WTC11 (cell line): ENCODE measurements at regions not wholly inside any gene's neighbourhood (a gene's known extent, or its start where the extent isn't known, plus 50 kb on each side); places are given as distances from the start of the nearest gene placed in this dataset.

Experiments used
- CTCF ChIP-seq: fragments of 200-600 bp; IDR thresholded peaks from 2 replicates; pipeline ENCODE4 v1.8.0; 2022; ENCODE audit warnings: antibody characterized with exemption
- E2F1 ChIP-seq: sonication (generic); formaldehyde crosslinking; IDR thresholded peaks from 2 replicates; pipeline ENCODE4 v1.8.0; 2022; ENCODE audit warnings: mild to moderate bottlenecking, missing genetic modification reagents
- ERG ChIP-seq: fragments of 250-450 bp; sonication (Bioruptor Pico); IDR thresholded peaks from 2 replicates; pipeline ENCODE4 v1.8.0; 2021; ENCODE audit warnings: mild to moderate bottlenecking
- JUN ChIP-seq: sonication (generic); formaldehyde crosslinking; IDR thresholded peaks from 2 replicates; pipeline ENCODE4 v1.8.0; 2023; ENCODE audit warnings: mild to moderate bottlenecking, missing genetic modification reagents
- KAT7 ChIP-seq: sonication (generic); formaldehyde crosslinking; IDR thresholded peaks from 2 replicates; pipeline ENCODE4 v1.8.1; 2023; ENCODE audit warnings: missing genetic modification reagents, mild to moderate bottlenecking, borderline replicate concordance
- MLX ChIP-seq: sonication (generic); formaldehyde crosslinking; IDR thresholded peaks from 2 replicates; pipeline ENCODE4 v1.8.1; 2023; ENCODE audit warnings: mild to moderate bottlenecking, missing genetic modification reagents, moderate library complexity
- MYBL2 ChIP-seq: sonication (generic); formaldehyde crosslinking; IDR thresholded peaks from 2 replicates; pipeline ENCODE4 v1.8.1; 2023; ENCODE audit warnings: mild to moderate bottlenecking, moderate library complexity, missing genetic modification reagents
- NFYB ChIP-seq: sonication (generic); formaldehyde crosslinking; conservative IDR thresholded peaks from 2 replicates; pipeline ENCODE4 v1.8.0; 2022; ENCODE audit warnings: low read depth, missing genetic modification reagents
- PREB ChIP-seq: sonication (generic); formaldehyde crosslinking; IDR thresholded peaks from 2 replicates; pipeline ENCODE4 v1.8.1; 2022; ENCODE audit warnings: mild to moderate bottlenecking, missing genetic modification reagents, moderate library complexity, borderline replicate concordance
- ZBTB21 ChIP-seq: sonication (generic); formaldehyde crosslinking; IDR thresholded peaks from 2 replicates; pipeline ENCODE4 v1.8.1; 2023; ENCODE audit warnings: mild to moderate bottlenecking, missing genetic modification reagents, borderline replicate concordance
- ZNF138 ChIP-seq: sonication (generic); formaldehyde crosslinking; conservative IDR thresholded peaks from 2 replicates; pipeline ENCODE4 v1.8.1; 2022; ENCODE audit warnings: mild to moderate bottlenecking, moderate library complexity, missing genetic modification reagents
- ZNF232 ChIP-seq: sonication (generic); formaldehyde crosslinking; IDR thresholded peaks from 2 replicates; pipeline ENCODE4 v1.8.0; 2022; ENCODE audit warnings: mild to moderate bottlenecking, missing genetic modification reagents
- ZSCAN18 ChIP-seq: fragments of 250-450 bp; sonication (Bioruptor Pico); IDR thresholded peaks from 2 replicates; pipeline ENCODE4 v2.1.2; 2022; ENCODE audit warnings: mild to moderate bottlenecking, moderate library complexity

GRCh38 chr5:69010476-69010875 lies 83.3 kb upstream of the SLC30A5 start:
- TF ChIP-seq PREB (CRISPR knock-in tag) (no peak), CTCF (no peak), ERG (no peak), ZNF138 (CRISPR knock-in tag) (no peak), ZNF232 (no peak), NFYB (no peak), MLX (no peak), ZSCAN18 (CRISPR knock-in tag) (no peak), JUN (CRISPR knock-in tag) (no peak), KAT7 (CRISPR knock-in tag) (no peak), ZBTB21 (no peak), MYBL2 (no peak), E2F1 (no peak)
